HepG2 (cell line): ENCODE measurements at regions not wholly inside any gene's neighbourhood (a gene's known extent, or its start where the extent isn't known, plus 50 kb on each side); places are given as distances from the start of the nearest gene placed in this dataset.

Experiments used
- ATAC-seq: fragments of 200-7000 bp; cut with Tn5 transposase; 3 replicates; pipeline ENCODE4 v1.9.1; 2020; ENCODE audit warnings: mild to moderate bottlenecking, moderate library complexity
- BruUV-seq: library from RNA; stranded (reverse); fragments of 400-500 nt; replicated peaks from 2 replicates; lab custom pipeline; 2021; lab: Mats Ljungman, UMichigan
- CTCF ChIA-PET: fragments of 300-600 bp; formaldehyde crosslinking; extraction: SDS; loops from one replicate; lab custom pipeline; 2021; ENCODE audit warnings: low total read pairs, inconsistent platforms, low intra/inter-chr PET ratio; lab: Yijun Ruan, JAX
- POLR2A ChIA-PET: fragments of 350-600 bp; sonication (Branson Sonifier 250); formaldehyde crosslinking; loops from one replicate; lab custom pipeline; 2020; ENCODE audit warnings: antibody characterized with exemption, inconsistent platforms; lab: Yijun Ruan, JAX
- DNase-seq: peaks from one replicate; pipeline ENCODE4 v3.0.0-alpha.2; 2015; ENCODE audit warnings: low spot score
- FAIRE-seq: peaks from 3 replicates; lab custom pipeline; 2011; peaks lifted over from hg19 to GRCh38; lab: Jason Lieb, UNC
- H2AFZ ChIP-seq: one replicate; pipeline ENCODE4 v1.6.1; 2011; ENCODE audit warnings: low read length, inconsistent platforms
- H3K27ac ChIP-seq: fragments of 300-600 bp; 3 replicates; pipeline ENCODE4 v1.8.0; 2011; ENCODE audit warnings: mixed run types, mild to moderate bottlenecking, mixed read lengths, low read length, inconsistent platforms; ENCODE audit not compliant: insufficient read depth; ENCODE audit errors: extremely low read length
- H3K27me3 ChIP-seq, 2 experiments: fragments of 200-600 bp in 1 of 2; 2 replicates in 1 of 2; 3 replicates in 1 of 2; pipeline versions ENCODE4 v1.6.0 to v1.8.0; 2011; ENCODE audit warnings: low read length in 2 of 2, mild to moderate bottlenecking in 2 of 2, moderate library complexity in 2 of 2, inconsistent platforms in 1 of 2; ENCODE audit not compliant: insufficient read depth in 2 of 2, control insufficient read depth in 1 of 2
- H3K36me3 ChIP-seq, 2 experiments: fragments of 200-600 bp in 1 of 2; replicated peaks in 1 of 2; 2 replicates in 1 of 2; 3 replicates in 1 of 2; pipeline versions ENCODE4 v1.5.1 to v1.8.0; 2011; ENCODE audit warnings: low read length in 2 of 2, inconsistent platforms in 1 of 2; ENCODE audit not compliant: insufficient read depth in 2 of 2, control insufficient read depth in 1 of 2
- H3K4me1 ChIP-seq: 2 replicates; pipeline ENCODE4 v1.5.1; 2012; ENCODE audit warnings: low read length, inconsistent platforms; ENCODE audit not compliant: insufficient read depth
- H3K4me2 ChIP-seq: 2 replicates; pipeline ENCODE4 v1.6.0; 2011; ENCODE audit warnings: low read depth, low read length, inconsistent platforms
- H3K4me3 ChIP-seq, 3 experiments: fragments of 200-600 bp in 1 of 3; sonication (generic), shearing (Covaris generic) in 1 of 3; replicated peaks in 1 of 3; 2 replicates each; pipeline ENCODE4 v1.5.1; 2011 to 2016; ENCODE audit warnings: low read length in 3 of 3, inconsistent platforms in 2 of 3, low read depth in 2 of 3, mild to moderate bottlenecking in 2 of 3, control low read depth in 1 of 3, mixed read lengths in 1 of 3; ENCODE audit not compliant: insufficient read depth in 1 of 3
- H3K79me2 ChIP-seq: one replicate; pipeline ENCODE4 v1.6.1; 2011; ENCODE audit warnings: low read length, inconsistent platforms; ENCODE audit not compliant: insufficient read depth
- H3K9ac ChIP-seq: 2 replicates; pipeline ENCODE4 v1.6.0; 2011; ENCODE audit warnings: mild to moderate bottlenecking, low read depth, low read length, inconsistent platforms; ENCODE audit not compliant: insufficient read depth
- H3K9me3 ChIP-seq: 2 replicates; pipeline ENCODE4 v1.5.1; 2012; ENCODE audit warnings: mild to moderate bottlenecking, low read length
- H4K20me1 ChIP-seq: 2 replicates; pipeline ENCODE4 v1.6.0; 2011; ENCODE audit warnings: inconsistent platforms, mild to moderate bottlenecking, low read length, moderate library complexity; ENCODE audit not compliant: insufficient read depth
- BCLAF1 ChIP-seq: fragments of 450-650 bp; IDR thresholded peaks from 2 replicates; pipeline ENCODE4 v1.6.1; 2017; ENCODE audit warnings: mild to moderate bottlenecking
- DR1 ChIP-seq: sonication (generic); formaldehyde crosslinking; IDR thresholded peaks from 2 replicates; pipeline ENCODE4 v1.8.0; 2021; ENCODE audit warnings: mild to moderate bottlenecking, missing genetic modification reagents, inconsistent platforms
- ETV6 ChIP-seq: sonication (generic); formaldehyde crosslinking; conservative IDR thresholded peaks from 2 replicates; pipeline ENCODE4 v1.4.0; 2020; ENCODE audit warnings: missing genetic modification reagents
- KDM1A ChIP-seq: IDR thresholded peaks from 2 replicates; pipeline ENCODE4 v1.6.1; 2016; ENCODE audit warnings: missing compliant biosample characterization
- KLF15 ChIP-seq: sonication (generic); formaldehyde crosslinking; IDR thresholded peaks from 2 replicates; pipeline ENCODE4 v1.8.1; 2023; ENCODE audit warnings: borderline replicate concordance, mild to moderate bottlenecking, inconsistent platforms, missing genetic modification reagents, mixed read lengths
- MLXIP ChIP-seq: sonication (generic); formaldehyde crosslinking; IDR thresholded peaks from 2 replicates; pipeline ENCODE4 v1.9.0; 2021; ENCODE audit warnings: missing genetic modification reagents, borderline replicate concordance
- NFIB ChIP-seq: sonication (generic); formaldehyde crosslinking; IDR thresholded peaks from 2 replicates; pipeline ENCODE4 v1.9.0; 2021; ENCODE audit warnings: missing genetic modification reagents, mild to moderate bottlenecking, borderline replicate concordance
- ZBTB43 ChIP-seq: sonication (generic); formaldehyde crosslinking; conservative IDR thresholded peaks from 2 replicates; pipeline ENCODE4 v1.4.0; 2020; ENCODE audit warnings: missing genetic modification reagents
- ZNF335 ChIP-seq: sonication (generic); formaldehyde crosslinking; IDR thresholded peaks from 2 replicates; pipeline ENCODE4 v1.4.0; 2020; ENCODE audit warnings: missing genetic modification reagents
- ZNF432 ChIP-seq: sonication (generic); formaldehyde crosslinking; IDR thresholded peaks from 2 replicates; pipeline ENCODE4 v1.5.0; 2020; ENCODE audit warnings: missing genetic modification reagents, mild to moderate bottlenecking, borderline replicate concordance
- ZNF687 ChIP-seq: sonication (generic); formaldehyde crosslinking; IDR thresholded peaks from 2 replicates; pipeline ENCODE4 v1.5.1; 2020; ENCODE audit warnings: mild to moderate bottlenecking, missing genetic modification reagents, moderate library complexity
- ZSCAN9 ChIP-seq: IDR thresholded peaks from 2 replicates; pipeline ENCODE4 v1.6.1; 2016; ENCODE audit warnings: borderline replicate concordance
- in situ Hi-C: cut with HindIII; loops from 2 replicates; pipeline ENCODE4 v1.10.0; 2017; ENCODE audit warnings: low pct_unique_long_range_greater_than_20kb; ENCODE audit not compliant: extremely low pct_ligation_motif_present
- intact Hi-C: fragments of 100-400 bp; cut with micrococcal nuclease; formaldehyde crosslinking; loops from one replicate; pipeline ENCODE4 v1.10.0; 2022; ENCODE audit not compliant: unreplicated experiment

GRCh38 chr2:196225213-196225612 lies 53.8 kb upstream of the STK17B start (continued):
- TF ChIP-seq ZNF687 (CRISPR knock-in tag) (no peak), BCLAF1 (no peak), DR1 (CRISPR knock-in tag) (no peak)

- DNase-seq (no peak), FAIRE-seq (no peak), ATAC-seq (no peak)
- BruUV-seq, result no TSS peak
- Histone ChIP-seq H3K79me2 (no peaks in the 10 kb centered on the region), H3K9me3 (no peaks in the 10 kb centered on the region), H4K20me1 (no peaks in the 10 kb centered on the region), H3K4me3 (no peak overlapping the region), H2AFZ (no peak overlapping the region), H3K27me3 (no peaks in the 10 kb centered on the region; a peak in 1 of 5 replicates), H3K27ac (no peak overlapping the region), H3K4me1 (no peaks in the 10 kb centered on the region), H3K4me2 (no peak overlapping the region), H3K9ac (no peak overlapping the region), H3K36me3 (no peaks in the 10 kb centered on the region)
- in situ Hi-C loops, result no loop called here
- intact Hi-C loops, result no loop called here
- CTCF ChIA-PET, result no interaction called here
- POLR2A ChIA-PET, result no interaction called here
- no peak for TF ChIP-seq KLF15 (CRISPR knock-in tag)
- no peak for TF ChIP-seq ETV6 (CRISPR knock-in tag)
- TF ChIP-seq KDM1A (CRISPR knock-in tag), result no peak
- TF ChIP-seq ZNF335 (CRISPR knock-in tag), result no peak
- TF ChIP-seq NFIB, result no peak
- no peak for TF ChIP-seq ZBTB43 (CRISPR knock-in tag)
- no peak for TF ChIP-seq ZSCAN9 (CRISPR knock-in tag)
- TF ChIP-seq MLXIP (CRISPR knock-in tag), result no peak
- no peak for TF ChIP-seq ZNF432 (CRISPR knock-in tag)
These were observed 54.8 kb upstream of the STK17B start for GRCh38 chr2:196226058-196226706.
